K562 (cell line): ENCODE measurements at regions not wholly inside any gene's neighbourhood (a gene's known extent, or its start where the extent isn't known, plus 50 kb on each side); places are given as distances from the start of the nearest gene placed in this dataset.

Source experiments
- ELF4 ChIP-seq: fragments of 450-650 bp; formaldehyde crosslinking; IDR thresholded peaks from 2 replicates; pipeline ENCODE4 v1.4.0; 2022; ENCODE audit warnings: missing genetic modification characterization
- ZBTB49 ChIP-seq: sonication (generic); formaldehyde crosslinking; IDR thresholded peaks from 2 replicates; pipeline ENCODE4 v1.8.0; 2022; ENCODE audit warnings: missing genetic modification reagents, mild to moderate bottlenecking, borderline replicate concordance

- TF ChIP-seq ZBTB49 (CRISPR knock-in tag), result no peak
- no peak for TF ChIP-seq ELF4 (CRISPR knock-in tag)
These were observed 115.6 kb downstream of the RDH14 start for GRCh38 chr2:18444806-18445205.
